B cell (primary cell): ENCODE measurements at regions not wholly inside any gene's neighbourhood (a gene's known extent, or its start where the extent isn't known, plus 50 kb on each side); places are given as distances from the start of the nearest gene placed in this dataset.

Experiments used
- ATAC-seq: fragments of 200-7000 bp; cut with Tn5 transposase; one replicate; pipeline ENCODE4 v1.10.0; 2021; ENCODE audit warnings: low read depth, mild to moderate bottlenecking, moderate number of reproducible peaks, moderate library complexity
- CTCF ChIA-PET: fragments of 350-600 bp; sonication (Branson Sonifier 250); formaldehyde crosslinking; loops from one replicate; lab custom pipeline; 2021; ENCODE audit warnings: antibody characterized with exemption, inconsistent platforms; lab: Charles Lee
- POLR2A ChIA-PET: fragments of 350-600 bp; sonication (Branson Sonifier 250); formaldehyde crosslinking; loops from one replicate; lab custom pipeline; 2021; ENCODE audit warnings: antibody characterized with exemption; lab: Charles Lee
- DNase-seq: peaks from one replicate; pipeline ENCODE4 v3.0.0; 2013
- H2AFZ ChIP-seq: 2 replicates; pipeline ENCODE4 v1.6.1; 2012; ENCODE audit warnings: mild to moderate bottlenecking, low read depth, low read length; ENCODE audit not compliant: insufficient read depth, poor library complexity, severe bottlenecking
- H3K27ac ChIP-seq, 2 donors: 1 replicate in 1 of 2; 2 replicates in 1 of 2; pipeline ENCODE4 v1.5.1; 2012 to 2013; ENCODE audit warnings: low read length in 2 of 2, mild to moderate bottlenecking in 2 of 2, moderate library complexity in 1 of 2
- H3K27me3 ChIP-seq, 4 experiments: fragments of 200-600 bp in 1 of 4; sonication (generic) in 1 of 4; replicated peaks in 1 of 4; 1 replicate in 2 of 4; 2 replicates in 2 of 4; pipeline versions ENCODE4 v1.6.1 to v1.7.0; 2013 to 2016; ENCODE audit warnings: low read length in 3 of 4, mild to moderate bottlenecking in 2 of 4, mixed read lengths in 1 of 4, moderate library complexity in 1 of 4; ENCODE audit not compliant: insufficient read depth in 4 of 4, control insufficient read depth in 3 of 4; ENCODE audit errors: control extremely low read depth in 1 of 4
- H3K36me3 ChIP-seq, 2 experiments: replicated peaks in 1 of 2; 1 replicate in 1 of 2; 2 replicates in 1 of 2; pipeline versions ENCODE4 v1.6.1 to v1.7.1; 2013; ENCODE audit warnings: low read length in 1 of 2; ENCODE audit not compliant: insufficient read depth in 2 of 2, control insufficient read depth in 1 of 2; ENCODE audit errors: control extremely low read depth in 1 of 2, extremely low read depth in 1 of 2
- H3K4me1 ChIP-seq, 2 donors: fragments of 200-600 bp in 1 of 2; sonication (generic) in 1 of 2; 1 replicate in 1 of 2; 2 replicates in 1 of 2; pipeline versions ENCODE4 v1.5.1 to v1.6.1; 2013 to 2017; ENCODE audit warnings: low read length in 2 of 2; ENCODE audit not compliant: control insufficient read depth in 2 of 2, insufficient read depth in 2 of 2
- H3K4me2 ChIP-seq: replicated peaks from 2 replicates; pipeline ENCODE3; 2012; ENCODE audit warnings: mild to moderate bottlenecking, low read depth, low read length; ENCODE audit not compliant: poor library complexity, severe bottlenecking
- H3K4me3 ChIP-seq, 5 experiments: fragments of 200-600 bp in 1 of 5; sonication (generic) in 1 of 5; 1 replicate in 3 of 5; 2 replicates in 2 of 5; pipeline versions ENCODE4 v1.5.1 to v1.7.0; 2011 to 2016; ENCODE audit warnings: low read length in 4 of 5, mild to moderate bottlenecking in 4 of 5, low read depth in 2 of 5, control low read depth in 1 of 5, moderate library complexity in 1 of 5; ENCODE audit not compliant: insufficient read depth in 1 of 5; ENCODE audit errors: control extremely low read depth in 1 of 5, extremely low read depth in 1 of 5
- H3K79me2 ChIP-seq: fragments of 200-600 bp; sonication (generic); one replicate; pipeline ENCODE4 v1.6.0; 2016; ENCODE audit warnings: low read length; ENCODE audit not compliant: control insufficient read depth, insufficient read depth
- H3K9ac ChIP-seq: fragments of 200-600 bp; sonication (generic); 2 replicates; pipeline ENCODE4 v1.6.1; 2017; ENCODE audit warnings: mild to moderate bottlenecking, low read length, moderate library complexity
- H3K9me3 ChIP-seq, 3 donors: one replicate each; pipeline versions ENCODE4 v1.6.1 to v1.7.1; 2013; ENCODE audit warnings: low read length in 2 of 3; ENCODE audit not compliant: control insufficient read depth in 2 of 3, insufficient read depth in 1 of 3; ENCODE audit errors: control extremely low read depth in 1 of 3
- H4K20me1 ChIP-seq: 2 replicates; pipeline ENCODE4 v1.6.0; 2012; ENCODE audit warnings: mild to moderate bottlenecking, low read length; ENCODE audit not compliant: insufficient read depth, control insufficient read depth, poor library complexity, severe bottlenecking
- H3K27ac Mint-ChIP-seq: one replicate; pipeline ENCODE4 v1.8.0; 2021; ENCODE audit warnings: mixed read lengths
- H3K27me3 Mint-ChIP-seq: one replicate; pipeline ENCODE4 v1.8.0; 2021; ENCODE audit warnings: mixed read lengths
- H3K4me1 Mint-ChIP-seq: one replicate; pipeline ENCODE4 v1.8.0; 2021; ENCODE audit warnings: mixed read lengths
- H3K4me3 Mint-ChIP-seq: one replicate; pipeline ENCODE4 v1.8.0; 2021; ENCODE audit warnings: mixed read lengths
- H3K9me3 Mint-ChIP-seq: one replicate; pipeline ENCODE4 v1.8.0; 2022; ENCODE audit warnings: mixed read lengths; ENCODE audit not compliant: insufficient read depth
- CTCF ChIP-seq: fragments of 200-600 bp; IDR thresholded peaks from one replicate; pipeline ENCODE4 v1.8.0; 2022; ENCODE audit warnings: antibody characterized with exemption, mild to moderate bottlenecking
- EZH2 ChIP-seq: IDR thresholded peaks from 2 replicates; pipeline ENCODE4 v1.6.1; 2012; ENCODE audit warnings: borderline replicate concordance, low read depth, mild to moderate bottlenecking, moderate library complexity, low read length; ENCODE audit not compliant: insufficient read depth, poor library complexity, severe bottlenecking
- WGBS: methylation state at CpG from one replicate; pipeline ENCODE4 v1.1.5; 2013; ENCODE audit warnings: missing lambda C conversion rate; ENCODE audit not compliant: insufficient coverage; 5-methylcytosine and 5-hydroxymethylcytosine counted together
- intact Hi-C: fragments of 100-400 bp; cut with micrococcal nuclease; formaldehyde crosslinking; loops from one replicate; pipeline ENCODE4 v1.10.0; 2022

DNA sequence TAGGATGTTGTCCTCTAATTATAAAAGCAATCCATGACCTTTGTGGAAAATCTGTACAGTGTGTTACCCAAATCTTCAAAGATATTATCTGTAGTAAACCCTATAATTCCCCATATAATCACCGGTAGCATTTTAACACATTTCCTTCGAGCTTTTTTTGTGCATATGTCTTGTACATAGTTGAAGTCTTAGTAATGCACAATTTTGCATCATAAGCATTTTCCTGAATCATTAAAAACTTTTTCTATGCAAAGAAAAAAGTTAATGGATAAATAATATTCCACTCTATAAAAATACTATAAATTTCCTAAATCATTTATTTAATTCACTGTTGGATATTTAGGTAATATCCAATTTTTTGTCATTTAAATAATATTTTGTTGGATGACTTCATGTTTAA lies 201.7 kb downstream of the RRAGC start:
- H3K9me3 Mint-ChIP-seq: peaks cover 4% of the 10 kb centered on the region
- H3K27me3 Mint-ChIP-seq: peaks cover 46% of the 10 kb centered on the region
- no peak for ATAC-seq
- Histone ChIP-seq H3K9ac (no peak overlapping the region), H3K27ac (no peak overlapping the region), H3K4me1 (no peaks in the 10 kb centered on the region), H3K4me3 (no peak overlapping the region), H3K36me3 (no peaks in the 10 kb centered on the region), H4K20me1 (no peaks in the 10 kb centered on the region), H3K27me3 (peaks cover 0 to 10% (median under 1%) of the 10 kb centered on the region in 4 experiments), H3K9me3 (peaks cover 0 to 6% (median 0%) of the 10 kb centered on the region in 3 donors), H2AFZ (no peak overlapping the region), H3K79me2 (no peaks in the 10 kb centered on the region), H3K4me2 (no peak overlapping the region)
- no peak overlapping the region for H3K4me3 Mint-ChIP-seq
- no peak for DNase-seq
- ChIA-PET CTCF (no interaction called here), POLR2A (no interaction called here)
- intact Hi-C loops: no loop called here
- no peak overlapping the region for H3K27ac Mint-ChIP-seq
- no peaks in the 10 kb centered on the region for H3K4me1 Mint-ChIP-seq
- WGBS: no CpG with 5 or more reads among the region's 2 CpGs
- TF ChIP-seq EZH2: no peak
- TF ChIP-seq CTCF: no peak

- CTCF ChIA-PET: no interaction called here
- no peak overlapping the region for H3K4me2 ChIP-seq
- peaks cover 0 to 10% (median under 1%) of the 10 kb centered on the region in 4 experiments for H3K27me3 ChIP-seq
- H3K9me3 Mint-ChIP-seq: peaks cover 4% of the 10 kb centered on the region
- H3K4me1 Mint-ChIP-seq: no peaks in the 10 kb centered on the region
- H3K27me3 Mint-ChIP-seq: peaks cover 42% of the 10 kb centered on the region
- DNase-seq: no peak
- no peaks in the 10 kb centered on the region for H3K79me2 ChIP-seq
- no peaks in the 10 kb centered on the region for H3K4me1 ChIP-seq
- H4K20me1 ChIP-seq: no peaks in the 10 kb centered on the region
- ATAC-seq: no peak
- no peak overlapping the region for H3K27ac ChIP-seq
- no peaks in the 10 kb centered on the region for H3K36me3 ChIP-seq
- no peak overlapping the region for H3K27ac Mint-ChIP-seq
- intact Hi-C loops: no loop called here
- H2AFZ ChIP-seq: no peak overlapping the region
- no peak overlapping the region for H3K4me3 ChIP-seq
- H3K9me3 ChIP-seq: peaks cover 0 to 6% (median 0%) of the 10 kb centered on the region in 3 donors
- 80% methylated on average over 1 of the region's 3 CpGs for WGBS
- H3K4me3 Mint-ChIP-seq: no peak overlapping the region
- TF ChIP-seq EZH2 (no peak), CTCF (no peak)
- no peak overlapping the region for H3K9ac ChIP-seq
- POLR2A ChIA-PET: no interaction called here
Measured at GRCh38 chr1:38657207-38657840, 202.2 kb downstream of the RRAGC start.
